Erythroblast (primary cell): ENCODE measurements at regions not wholly inside any gene's neighbourhood (a gene's known extent, or its start where the extent isn't known, plus 50 kb on each side); places are given as distances from the start of the nearest gene placed in this dataset.

Source experiments
- GATA1 ChIP-seq: IDR thresholded peaks from 2 replicates; pipeline ENCODE4 v1.6.1; 2011; ENCODE audit warnings: low read depth, mild to moderate bottlenecking, control low read depth, low read length, moderate library complexity
- POLR2A ChIP-seq: IDR thresholded peaks from 2 replicates; pipeline ENCODE4 v1.6.1; 2011; ENCODE audit warnings: mild to moderate bottlenecking, low read length

DNA sequence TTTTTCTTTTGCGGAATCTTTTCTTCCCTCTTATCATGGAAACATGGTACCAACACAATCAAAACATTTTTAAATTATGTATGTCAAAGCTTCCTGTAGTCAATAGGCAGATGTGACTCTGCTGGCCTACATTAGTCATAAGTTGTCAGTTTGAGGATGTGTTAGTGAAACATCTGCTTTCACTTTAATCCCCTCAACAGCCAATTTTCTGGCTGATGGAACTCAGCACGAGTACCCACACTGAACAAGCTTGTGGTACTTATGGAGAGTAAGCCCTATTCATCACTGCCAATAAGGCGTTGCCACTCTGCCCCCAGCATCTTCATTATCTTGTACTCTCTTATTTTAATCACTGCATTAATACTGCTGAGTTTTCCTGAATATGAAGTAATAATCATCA is 1034.4 kb downstream of the CDH9 start:
- no peak for TF ChIP-seq POLR2A
- TF ChIP-seq GATA1: no peak
